ENCODE measurements at regions not wholly inside any gene's neighbourhood (a gene's known extent, or its start where the extent isn't known, plus 50 kb on each side); places are given as distances from the start of the nearest gene placed in this dataset.

- no peak for TF ChIP-seq CTCF (IDR thresholded peaks at IDR 0.05)
- no peaks in the 10 kb centered on the region for H3K79me2 ChIP-seq
- no peaks in the 10 kb centered on the region for H3K4me1 ChIP-seq
- H3K27ac ChIP-seq, result no peak overlapping the region
- no peaks in the 10 kb centered on the region for H3K36me3 ChIP-seq (ENCODE audit: control insufficient read depth, insufficient read depth, low read length)
- H3K9ac ChIP-seq, result no peak overlapping the region
- H3K4me3 ChIP-seq (ENCODE audit: low read depth, low read length), result no peak overlapping the region
- H3K9me3 ChIP-seq (ENCODE audit: control insufficient read depth, low read length), result no peaks in the 10 kb centered on the region
- no peaks in the 10 kb centered on the region for H3K27me3 ChIP-seq (ENCODE audit: control insufficient read depth, insufficient read depth, low read length)
- H3K4me2 ChIP-seq (ENCODE audit: low read length), result no peak overlapping the region
- no peak overlapping the region for H2AFZ ChIP-seq
Measured at GRCh38 chr17:63133491-63133890, 167.5 kb downstream of the TANC2 start.

- H3K9ac ChIP-seq, result no peak overlapping the region
- no peak overlapping the region for H3K4me2 ChIP-seq (ENCODE audit: low read length)
- H3K4me1 ChIP-seq, result no peaks in the 10 kb centered on the region
- TF ChIP-seq CTCF (IDR thresholded peaks at IDR 0.05), result no peak
- no peak overlapping the region for H2AFZ ChIP-seq
- H3K27ac ChIP-seq, result no peak overlapping the region
- no peaks in the 10 kb centered on the region for H3K36me3 ChIP-seq (ENCODE audit: control insufficient read depth, insufficient read depth, low read length)
- H3K9me3 ChIP-seq (ENCODE audit: control insufficient read depth, low read length), result no peaks in the 10 kb centered on the region
- no peaks in the 10 kb centered on the region for H3K79me2 ChIP-seq
- no peak overlapping the region for H3K4me3 ChIP-seq (ENCODE audit: low read depth, low read length)
- H3K27me3 ChIP-seq (ENCODE audit: control insufficient read depth, insufficient read depth, low read length), result no peaks in the 10 kb centered on the region
Measured at GRCh38 chr17:63134867-63135266, 168.8 kb downstream of the TANC2 start.

DNA sequence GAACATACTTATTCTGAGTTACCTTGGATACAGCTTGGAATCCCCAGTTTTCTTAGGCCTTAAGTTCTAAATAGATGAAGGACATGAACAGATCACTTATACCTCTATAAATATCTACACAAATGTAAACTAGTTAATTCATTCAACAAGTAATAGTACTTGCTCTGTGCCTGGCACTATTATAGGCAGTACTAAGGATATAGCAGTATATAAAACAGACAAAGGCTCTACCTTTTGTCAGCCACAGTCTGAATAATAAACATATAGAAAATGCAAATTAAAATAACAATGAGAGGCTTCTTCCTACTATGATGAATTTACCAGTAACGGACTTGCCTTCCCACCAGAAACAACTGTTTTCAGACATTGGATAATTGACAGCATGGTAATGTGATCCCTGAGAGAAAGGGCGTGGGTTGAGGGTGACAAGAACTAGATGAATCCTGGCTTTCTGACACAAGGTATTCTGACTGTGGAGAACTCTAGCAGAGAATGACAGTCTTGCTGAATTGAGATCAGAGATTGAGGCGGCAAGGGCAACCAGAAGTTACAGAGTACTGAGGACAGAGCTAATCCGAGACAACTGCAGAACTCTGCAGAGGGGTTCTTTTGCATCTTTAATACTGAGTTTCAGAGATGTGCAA, 170.5 kb downstream of the TANC2 start:
- H3K9ac ChIP-seq, result no peak overlapping the region
- no peak overlapping the region for H3K4me3 ChIP-seq (ENCODE audit: low read depth, low read length)
- H3K9me3 ChIP-seq (ENCODE audit: control insufficient read depth, low read length), result no peaks in the 10 kb centered on the region
- no peaks in the 10 kb centered on the region for H3K79me2 ChIP-seq
- H3K4me1 ChIP-seq, result no peaks in the 10 kb centered on the region
- TF ChIP-seq CTCF (IDR thresholded peaks at IDR 0.05), result no peak
- no peaks in the 10 kb centered on the region for H3K36me3 ChIP-seq (ENCODE audit: control insufficient read depth, insufficient read depth, low read length)
- H3K27ac ChIP-seq, result no peak overlapping the region
- no peak overlapping the region for H2AFZ ChIP-seq
- no peaks in the 10 kb centered on the region for H3K27me3 ChIP-seq (ENCODE audit: control insufficient read depth, insufficient read depth, low read length)
- no peak overlapping the region for H3K4me2 ChIP-seq (ENCODE audit: low read length)

- Histone ChIP-seq H3K9me3 (ENCODE audit: control insufficient read depth, low read length) (no peaks in the 10 kb centered on the region), H3K27me3 (ENCODE audit: control insufficient read depth, insufficient read depth, low read length) (no peaks in the 10 kb centered on the region), H3K4me3 (ENCODE audit: low read depth, low read length) (no peak overlapping the region), H3K79me2 (no peaks in the 10 kb centered on the region), H3K4me1 (no peaks in the 10 kb centered on the region), H2AFZ (no peak overlapping the region), H3K27ac (no peak overlapping the region), H3K36me3 (ENCODE audit: control insufficient read depth, insufficient read depth, low read length) (no peaks in the 10 kb centered on the region), H3K4me2 (ENCODE audit: low read length) (no peak overlapping the region), H3K9ac (no peak overlapping the region)
- TF ChIP-seq CTCF (IDR thresholded peaks at IDR 0.05), result no peak
Measured at GRCh38 chr17:63137163-63137562, 171.1 kb downstream of the TANC2 start.

GRCh38 chr17:63138713-63139112, 172.7 kb downstream of the TANC2 start:
- Histone ChIP-seq H3K36me3 (ENCODE audit: control insufficient read depth, insufficient read depth, low read length) (no peaks in the 10 kb centered on the region), H2AFZ (no peak overlapping the region), H3K79me2 (no peaks in the 10 kb centered on the region), H3K4me1 (no peaks in the 10 kb centered on the region), H3K4me3 (ENCODE audit: low read depth, low read length) (no peak overlapping the region), H3K4me2 (ENCODE audit: low read length) (no peak overlapping the region), H3K27me3 (ENCODE audit: control insufficient read depth, insufficient read depth, low read length) (no peaks in the 10 kb centered on the region), H3K27ac (no peak overlapping the region), H3K9ac (no peak overlapping the region), H3K9me3 (ENCODE audit: control insufficient read depth, low read length) (no peaks in the 10 kb centered on the region)
- no peak for TF ChIP-seq CTCF (IDR thresholded peaks at IDR 0.05)
